ENCODE measurements at regions not wholly inside any gene's neighbourhood (a gene's known extent, or its start where the extent isn't known, plus 50 kb on each side); places are given as distances from the start of the nearest gene placed in this dataset.
A peak's percentile ranks its signal among the peaks of the same experiment; 100 is the strongest.

- H3K9ac ChIP-seq (ENCODE audit: low read depth, low read length, poor library complexity): no peak overlapping the region
- H3K79me1 ChIP-seq (ENCODE audit: low read depth, low read length): no peaks in the 10 kb centered on the region
- H3K4me2 ChIP-seq (ENCODE audit: insufficient read depth, low read length, poor library complexity, severe bottlenecking): no peak overlapping the region
- H3K9me3 ChIP-seq (replicated peaks in 1 of 2; ENCODE audit: control insufficient read depth in 2 of 2, insufficient read depth in 1 of 2, low read depth in 1 of 2, low read length in 2 of 2): peaks cover 0 to 1% of the 10 kb centered on the region in 2 donors
- peak overlapping the region; percentile 45 for H2AFZ ChIP-seq (ENCODE audit: low read length)
- no peak overlapping the region for H3K23ac ChIP-seq (ENCODE audit: low read depth, low read length, poor library complexity)
- no peaks in the 10 kb centered on the region for H3K36me3 ChIP-seq (replicated peaks in 1 of 2; ENCODE audit: control insufficient read depth in 2 of 2, insufficient read depth in 2 of 2, low read length in 2 of 2)
- H4K91ac ChIP-seq (ENCODE audit: low read depth, low read length, poor library complexity): no peak overlapping the region
- H2BK12ac ChIP-seq (ENCODE audit: low read length): no peak overlapping the region
- peaks cover 0 to 4% of the 10 kb centered on the region in 2 donors for H3K4me1 ChIP-seq (ENCODE audit: control insufficient read depth in 2 of 2, insufficient read depth in 1 of 2, low read depth in 1 of 2, low read length in 2 of 2)
- peak overlapping the region; percentile 4 for H3K27ac ChIP-seq (replicated peaks; ENCODE audit: low read length)
- H3K27me3 ChIP-seq (ENCODE audit: control insufficient read depth in 3 of 3, insufficient read depth in 3 of 3, low read depth in 1 of 3, low read length in 3 of 3): no peaks in the 10 kb centered on the region
- H4K8ac ChIP-seq (ENCODE audit: low read depth, low read length): no peak overlapping the region
- no peak overlapping the region for H2BK15ac ChIP-seq (ENCODE audit: low read length)
- no peak overlapping the region for H3K14ac ChIP-seq (ENCODE audit: low read length)
- H2BK5ac ChIP-seq (ENCODE audit: low read length): no peak overlapping the region
- DNase-seq (ENCODE audit: low spot score): no peak
- no peak overlapping the region for H3K18ac ChIP-seq (ENCODE audit: low read length)
- H2BK120ac ChIP-seq (ENCODE audit: low read depth, low read length): no peak overlapping the region
- H2AK5ac ChIP-seq (ENCODE audit: low read depth, low read length): no peak overlapping the region
- no CpG with 5 or more reads among the region's 10 CpGs for WGBS, 2 donors (ENCODE audit: extremely low coverage in 2 of 2, insufficient read length in 2 of 2, insufficient replicate concordance in 1 of 2)
- H3K4ac ChIP-seq (ENCODE audit: low read length): no peak overlapping the region
- H3K4me3 ChIP-seq (ENCODE audit: low read length in 2 of 2): no peak overlapping the region
These were observed 185.6 kb downstream of the DICER1 start for GRCh38 chr14:94971750-94972149.

- Histone ChIP-seq H3K4me1 (ENCODE audit: control insufficient read depth in 2 of 2, insufficient read depth in 1 of 2, low read depth in 1 of 2, low read length in 2 of 2) (peaks cover 0 to 4% of the 10 kb centered on the region in 2 donors), H2BK120ac (ENCODE audit: low read depth, low read length) (no peak overlapping the region), H2AFZ (ENCODE audit: low read length) (no peak overlapping the region), H2BK15ac (ENCODE audit: low read length) (no peak overlapping the region), H3K18ac (ENCODE audit: low read length) (no peak overlapping the region), H3K27me3 (ENCODE audit: control insufficient read depth in 3 of 3, insufficient read depth in 3 of 3, low read depth in 1 of 3, low read length in 3 of 3) (no peaks in the 10 kb centered on the region), H3K79me1 (ENCODE audit: low read depth, low read length) (no peaks in the 10 kb centered on the region), H4K91ac (ENCODE audit: low read depth, low read length, poor library complexity) (no peak overlapping the region), H3K4me3 (ENCODE audit: low read length in 2 of 2) (no peak overlapping the region), H3K27ac (replicated peaks; ENCODE audit: low read length) (no peak overlapping the region), H2BK5ac (ENCODE audit: low read length) (no peak overlapping the region), H3K23ac (ENCODE audit: low read depth, low read length, poor library complexity) (no peak overlapping the region), H3K14ac (ENCODE audit: low read length) (no peak overlapping the region), H3K4me2 (ENCODE audit: insufficient read depth, low read length, poor library complexity, severe bottlenecking) (no peak overlapping the region), H3K9ac (ENCODE audit: low read depth, low read length, poor library complexity) (no peak overlapping the region), H3K9me3 (replicated peaks in 1 of 2; ENCODE audit: control insufficient read depth in 2 of 2, insufficient read depth in 1 of 2, low read depth in 1 of 2, low read length in 2 of 2) (peaks cover 0 to 1% of the 10 kb centered on the region in 2 donors), H3K36me3 (replicated peaks in 1 of 2; ENCODE audit: control insufficient read depth in 2 of 2, insufficient read depth in 2 of 2, low read length in 2 of 2) (no peaks in the 10 kb centered on the region), H2BK12ac (ENCODE audit: low read length) (no peak overlapping the region), H2AK5ac (ENCODE audit: low read depth, low read length) (no peak overlapping the region), H3K4ac (ENCODE audit: low read length) (no peak overlapping the region), H4K8ac (ENCODE audit: low read depth, low read length) (no peak overlapping the region)
- WGBS, 2 donors (ENCODE audit: extremely low coverage in 2 of 2, insufficient read length in 2 of 2, insufficient replicate concordance in 1 of 2): no CpG with 5 or more reads among the region's 2 CpGs
- DNase-seq (ENCODE audit: low spot score): no peak
These were observed 186.2 kb downstream of the DICER1 start for GRCh38 chr14:94970941-94971730.

GRCh38 chr14:94969766-94970165 is 187.6 kb downstream of the DICER1 start:
- Histone ChIP-seq H2BK15ac (ENCODE audit: low read length) (no peak overlapping the region), H3K4me1 (ENCODE audit: control insufficient read depth in 2 of 2, insufficient read depth in 1 of 2, low read depth in 1 of 2, low read length in 2 of 2) (peaks cover 0 to 3% of the 10 kb centered on the region in 2 donors), H3K23ac (ENCODE audit: low read depth, low read length, poor library complexity) (no peak overlapping the region), H3K4me3 (ENCODE audit: low read length in 2 of 2) (no peak overlapping the region), H2AFZ (ENCODE audit: low read length) (no peak overlapping the region), H3K4ac (ENCODE audit: low read length) (no peak overlapping the region), H3K9me3 (replicated peaks in 1 of 2; ENCODE audit: control insufficient read depth in 2 of 2, insufficient read depth in 1 of 2, low read depth in 1 of 2, low read length in 2 of 2) (peaks cover 0 to 1% of the 10 kb centered on the region in 2 donors), H3K9ac (ENCODE audit: low read depth, low read length, poor library complexity) (no peak overlapping the region), H2BK5ac (ENCODE audit: low read length) (no peak overlapping the region), H2BK120ac (ENCODE audit: low read depth, low read length) (no peak overlapping the region), H4K8ac (ENCODE audit: low read depth, low read length) (no peak overlapping the region), H3K18ac (ENCODE audit: low read length) (no peak overlapping the region), H3K79me1 (ENCODE audit: low read depth, low read length) (no peaks in the 10 kb centered on the region), H2AK5ac (ENCODE audit: low read depth, low read length) (no peak overlapping the region), H3K4me2 (ENCODE audit: insufficient read depth, low read length, poor library complexity, severe bottlenecking) (no peak overlapping the region), H3K27ac (replicated peaks; ENCODE audit: low read length) (no peak overlapping the region), H2BK12ac (ENCODE audit: low read length) (no peak overlapping the region), H4K91ac (ENCODE audit: low read depth, low read length, poor library complexity) (no peak overlapping the region), H3K27me3 (ENCODE audit: control insufficient read depth in 3 of 3, insufficient read depth in 3 of 3, low read depth in 1 of 3, low read length in 3 of 3) (peaks cover 0 to 6% (median 0%) of the 10 kb centered on the region in 3 experiments), H3K36me3 (replicated peaks in 1 of 2; ENCODE audit: control insufficient read depth in 2 of 2, insufficient read depth in 2 of 2, low read length in 2 of 2) (no peaks in the 10 kb centered on the region), H3K14ac (ENCODE audit: low read length) (no peak overlapping the region)
- DNase-seq (ENCODE audit: low spot score): no peak
- WGBS, 2 donors (ENCODE audit: extremely low coverage in 2 of 2, insufficient read length in 2 of 2, insufficient replicate concordance in 1 of 2): no CpG with 5 or more reads among the region's 4 CpGs

GRCh38 chr14:94966868-94967267 is 190.5 kb downstream of the DICER1 start:
- Histone ChIP-seq H2BK5ac (ENCODE audit: low read length) (no peak overlapping the region), H3K18ac (ENCODE audit: low read length) (no peak overlapping the region), H2BK12ac (ENCODE audit: low read length) (no peak overlapping the region), H3K4me3 (ENCODE audit: low read length in 2 of 2) (no peak overlapping the region), H3K9me3 (replicated peaks in 1 of 2; ENCODE audit: control insufficient read depth in 2 of 2, insufficient read depth in 1 of 2, low read depth in 1 of 2, low read length in 2 of 2) (no peaks in the 10 kb centered on the region), H3K4ac (ENCODE audit: low read length) (no peak overlapping the region), H3K14ac (ENCODE audit: low read length) (no peak overlapping the region), H4K8ac (ENCODE audit: low read depth, low read length) (no peak overlapping the region), H3K9ac (ENCODE audit: low read depth, low read length, poor library complexity) (no peak overlapping the region), H3K27ac (replicated peaks; ENCODE audit: low read length) (no peak overlapping the region), H3K36me3 (replicated peaks in 1 of 2; ENCODE audit: control insufficient read depth in 2 of 2, insufficient read depth in 2 of 2, low read length in 2 of 2) (no peaks in the 10 kb centered on the region), H3K27me3 (ENCODE audit: control insufficient read depth in 3 of 3, insufficient read depth in 3 of 3, low read depth in 1 of 3, low read length in 3 of 3) (peaks cover 0 to 11% (median 0%) of the 10 kb centered on the region in 3 experiments), H3K4me2 (ENCODE audit: insufficient read depth, low read length, poor library complexity, severe bottlenecking) (no peak overlapping the region), H4K91ac (ENCODE audit: low read depth, low read length, poor library complexity) (no peak overlapping the region), H2BK120ac (ENCODE audit: low read depth, low read length) (no peak overlapping the region), H3K4me1 (ENCODE audit: control insufficient read depth in 2 of 2, insufficient read depth in 1 of 2, low read depth in 1 of 2, low read length in 2 of 2) (peaks cover 0 to under 1% of the 10 kb centered on the region in 2 donors), H2AK5ac (ENCODE audit: low read depth, low read length) (no peak overlapping the region), H3K79me1 (ENCODE audit: low read depth, low read length) (no peaks in the 10 kb centered on the region), H3K23ac (ENCODE audit: low read depth, low read length, poor library complexity) (no peak overlapping the region), H2AFZ (ENCODE audit: low read length) (no peak overlapping the region), H2BK15ac (ENCODE audit: low read length) (no peak overlapping the region)
- DNase-seq (ENCODE audit: low spot score): no peak
- WGBS, 2 donors (ENCODE audit: extremely low coverage in 2 of 2, insufficient read length in 2 of 2, insufficient replicate concordance in 1 of 2): no CpG with 5 or more reads among the region's 2 CpGs

All from neuronal stem cell (in vitro differentiated cells).